SU-DHL-6 (cell line): ENCODE measurements at regions not wholly inside any gene's neighbourhood (a gene's known extent, or its start where the extent isn't known, plus 50 kb on each side); places are given as distances from the start of the nearest gene placed in this dataset.

Source experiments
- H2AFZ ChIP-seq: fragments of 200-600 bp; sonication (generic); 2 replicates; pipeline ENCODE4 v1.6.1; 2014; ENCODE audit warnings: low read depth, mild to moderate bottlenecking, moderate library complexity, mixed read lengths, antibody characterized with exemption, low read length; ENCODE audit not compliant: severe bottlenecking
- H3F3A ChIP-seq: fragments of 200-600 bp; shearing (Covaris generic); 2 replicates; pipeline ENCODE4 v1.6.0; 2016; ENCODE audit warnings: antibody characterized with exemption, mild to moderate bottlenecking; ENCODE audit not compliant: insufficient read depth
- H3K27ac ChIP-seq: fragments of 200-600 bp; sonication (generic); 2 replicates; pipeline ENCODE4 v1.5.1; 2016; ENCODE audit warnings: low read depth, mild to moderate bottlenecking, low read length, moderate library complexity, mixed read lengths
- H3K27me3 ChIP-seq: fragments of 200-600 bp; sonication (generic), shearing (Covaris generic); 2 replicates; pipeline ENCODE4 v1.6.0; 2014; ENCODE audit warnings: mild to moderate bottlenecking, low read length
- H3K36me3 ChIP-seq: fragments of 200-600 bp; sonication (generic); 2 replicates; pipeline ENCODE4 v1.6.1; 2014; ENCODE audit warnings: mild to moderate bottlenecking, low read length, mixed read lengths
- H3K4me2 ChIP-seq: fragments of 300-600, 200-600 bp; shearing (Covaris generic), sonication (generic); 2 replicates; pipeline ENCODE4 v1.6.0; 2014; ENCODE audit warnings: low read length, low read depth, mild to moderate bottlenecking; ENCODE audit not compliant: poor library complexity, severe bottlenecking
- H3K4me3 ChIP-seq: fragments of 200-600 bp; sonication (generic); 2 replicates; pipeline ENCODE4 v1.5.1; 2014; ENCODE audit warnings: antibody characterized with exemption, low read length, mild to moderate bottlenecking, mixed read lengths; ENCODE audit not compliant: insufficient read depth, poor library complexity, severe bottlenecking
- H3K79me2 ChIP-seq: fragments of 200-600 bp; sonication (generic); 2 replicates; pipeline ENCODE4 v1.6.1; 2014; ENCODE audit warnings: mild to moderate bottlenecking, low read length, moderate library complexity; ENCODE audit not compliant: insufficient read depth
- H3K9ac ChIP-seq: fragments of 200-600 bp; sonication (generic); 2 replicates; pipeline ENCODE4 v1.7.0; 2014; ENCODE audit warnings: mild to moderate bottlenecking, low read length
- H3K9me2 ChIP-seq: fragments of 200-600 bp; sonication (generic); replicated peaks from 2 replicates; pipeline ENCODE4 v1.6.1; 2014; ENCODE audit warnings: low read length; ENCODE audit not compliant: insufficient read depth
- H3K9me3 ChIP-seq: fragments of 200-600 bp; sonication (generic); 2 replicates; pipeline ENCODE4 v1.6.1; 2014; ENCODE audit warnings: low read length, mixed read lengths; ENCODE audit not compliant: insufficient read depth
- H4K20me1 ChIP-seq: fragments of 200-600 bp; sonication (generic); 2 replicates; pipeline ENCODE4 v1.6.1; 2014; ENCODE audit warnings: low read depth, mild to moderate bottlenecking, antibody characterized with exemption, low read length, moderate library complexity, mixed read lengths
- EZH2phosphoT487 ChIP-seq: fragments of 200-600 bp; sonication (generic), shearing (Covaris generic); conservative IDR thresholded peaks from 2 replicates; pipeline ENCODE4 v1.6.1; 2018; ENCODE audit warnings: mild to moderate bottlenecking, antibody characterized with exemption, low read length, moderate library complexity, mixed read lengths
- TF ChIP-seq, protein P1 (sequence below): fragments of 200-600 bp; sonication (generic); IDR thresholded peaks from one replicate; pipeline ENCODE4 v1.5.1; 2017; ENCODE audit warnings: antibody characterized with exemption, mild to moderate bottlenecking, low read length, moderate library complexity; ENCODE audit not compliant: insufficient read depth, poor library complexity, severe bottlenecking

DNA sequence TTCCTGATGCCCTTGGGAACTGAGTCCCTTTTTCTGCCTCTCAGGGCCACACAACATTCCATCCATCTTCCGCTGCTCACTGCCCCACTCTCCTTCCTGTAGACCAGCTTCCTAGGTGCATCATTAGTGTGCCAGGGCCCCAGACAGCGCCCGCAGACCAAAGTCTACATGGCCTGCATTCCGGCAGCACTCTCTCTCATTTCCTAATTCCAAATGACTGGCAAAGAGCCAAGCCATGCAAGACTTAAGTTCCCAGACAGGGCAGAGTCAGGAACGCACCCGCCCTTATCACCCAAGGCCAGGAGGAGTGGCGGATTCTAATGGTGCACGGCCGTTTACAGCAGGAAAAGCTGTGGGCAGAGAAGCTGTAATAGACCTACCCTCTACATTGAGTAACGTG lies 159.8 kb upstream of the ARID1B start:
- Histone ChIP-seq H2AFZ (no peak overlapping the region), H3K9ac (no peak overlapping the region), H3K27ac (no peak overlapping the region), H4K20me1 (no peaks in the 10 kb centered on the region), H3K9me2 (no peaks in the 10 kb centered on the region), H3K9me3 (peaks cover 15% of the 10 kb centered on the region; the same call in 1 of the 2 replicates), H3K4me2 (no peak overlapping the region), H3K36me3 (0 out of 2 replicates have a peak, but pooled peaks cover 4% of the 10 kb centered on the region), H3K4me3 (no peak overlapping the region), H3K79me2 (no peaks in the 10 kb centered on the region), H3K27me3 (no peaks in the 10 kb centered on the region), H3F3A (no peaks in the 10 kb centered on the region)
- TF ChIP-seq EZH2phosphoT487 = no peak
- TF ChIP-seq, protein P1, sequence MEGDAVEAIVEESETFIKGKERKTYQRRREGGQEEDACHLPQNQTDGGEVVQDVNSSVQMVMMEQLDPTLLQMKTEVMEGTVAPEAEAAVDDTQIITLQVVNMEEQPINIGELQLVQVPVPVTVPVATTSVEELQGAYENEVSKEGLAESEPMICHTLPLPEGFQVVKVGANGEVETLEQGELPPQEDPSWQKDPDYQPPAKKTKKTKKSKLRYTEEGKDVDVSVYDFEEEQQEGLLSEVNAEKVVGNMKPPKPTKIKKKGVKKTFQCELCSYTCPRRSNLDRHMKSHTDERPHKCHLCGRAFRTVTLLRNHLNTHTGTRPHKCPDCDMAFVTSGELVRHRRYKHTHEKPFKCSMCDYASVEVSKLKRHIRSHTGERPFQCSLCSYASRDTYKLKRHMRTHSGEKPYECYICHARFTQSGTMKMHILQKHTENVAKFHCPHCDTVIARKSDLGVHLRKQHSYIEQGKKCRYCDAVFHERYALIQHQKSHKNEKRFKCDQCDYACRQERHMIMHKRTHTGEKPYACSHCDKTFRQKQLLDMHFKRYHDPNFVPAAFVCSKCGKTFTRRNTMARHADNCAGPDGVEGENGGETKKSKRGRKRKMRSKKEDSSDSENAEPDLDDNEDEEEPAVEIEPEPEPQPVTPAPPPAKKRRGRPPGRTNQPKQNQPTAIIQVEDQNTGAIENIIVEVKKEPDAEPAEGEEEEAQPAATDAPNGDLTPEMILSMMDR = no peak

DNA sequence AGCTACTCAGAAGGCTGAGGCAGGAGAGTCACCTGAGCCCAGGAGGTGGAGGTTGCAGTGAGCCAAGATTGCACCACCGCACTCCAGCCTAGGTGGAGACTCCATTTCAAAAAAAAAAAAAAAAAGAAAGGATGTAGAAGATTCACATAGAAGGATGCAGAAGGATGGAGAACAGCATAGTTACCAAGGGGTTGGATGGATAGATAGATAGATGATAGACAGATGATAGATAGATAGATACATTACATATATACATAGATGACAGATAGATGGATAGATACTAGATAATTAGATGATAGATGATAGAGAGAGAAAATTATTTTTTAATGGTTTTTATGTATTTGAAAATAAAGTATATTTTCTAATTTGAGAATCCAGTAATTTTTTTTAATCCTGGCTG lies 160.7 kb upstream of the ARID1B start:
- H3K4me3 ChIP-seq = no peak overlapping the region
- no peak overlapping the region for H2AFZ ChIP-seq
- H4K20me1 ChIP-seq = no peaks in the 10 kb centered on the region
- H3K4me2 ChIP-seq = no peak overlapping the region
- no peaks in the 10 kb centered on the region for H3K27me3 ChIP-seq
- TF ChIP-seq, protein P1 = no peak
- no peak for TF ChIP-seq EZH2phosphoT487
- peaks cover 22% of the 10 kb centered on the region; the same call in 1 of the 2 replicates for H3K9me3 ChIP-seq
- no peaks in the 10 kb centered on the region for H3F3A ChIP-seq
- no peak overlapping the region for H3K27ac ChIP-seq
- no peaks in the 10 kb centered on the region for H3K79me2 ChIP-seq
- 0 out of 2 replicates have a peak, but pooled peaks cover 4% of the 10 kb centered on the region for H3K36me3 ChIP-seq
- no peak overlapping the region for H3K9ac ChIP-seq
- H3K9me2 ChIP-seq = no peaks in the 10 kb centered on the region

DNA sequence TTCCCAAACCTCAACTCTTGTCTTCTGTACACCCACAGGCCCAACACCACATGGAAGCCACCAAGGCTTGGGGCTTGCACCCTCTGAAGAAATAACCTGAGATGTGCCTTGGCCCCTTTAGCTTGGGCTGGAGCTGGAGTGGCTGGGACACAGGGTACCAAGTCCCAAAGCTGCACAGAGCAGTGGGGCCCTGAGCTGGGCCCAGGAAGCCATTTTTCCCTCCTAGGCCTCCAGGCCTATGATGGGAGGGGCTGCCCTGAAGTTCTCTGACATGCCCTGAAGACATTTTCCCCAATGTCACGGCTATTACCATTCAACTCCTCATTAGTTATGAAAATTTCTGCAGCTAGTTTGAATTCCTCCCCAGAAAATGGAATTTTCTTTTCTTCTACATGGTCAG lies 163.2 kb upstream of the ARID1B start:
- Histone ChIP-seq H3F3A (no peaks in the 10 kb centered on the region), H3K4me2 (no peak overlapping the region), H3K27ac (no peak overlapping the region), H3K4me3 (no peak overlapping the region), H3K27me3 (no peaks in the 10 kb centered on the region), H3K79me2 (no peaks in the 10 kb centered on the region), H2AFZ (no peak overlapping the region), H3K9ac (no peak overlapping the region), H3K9me3 (peaks cover 26% of the 10 kb centered on the region; the same call in 1 of the 2 replicates), H4K20me1 (no peaks in the 10 kb centered on the region), H3K9me2 (no peaks in the 10 kb centered on the region), H3K36me3 (0 out of 2 replicates have a peak, but pooled peaks cover 4% of the 10 kb centered on the region)
- TF ChIP-seq, protein P1 = no peak
- no peak for TF ChIP-seq EZH2phosphoT487
